22Rv1 (cell line): ENCODE measurements at regions not wholly inside any gene's neighbourhood (a gene's known extent, or its start where the extent isn't known, plus 50 kb on each side); places are given as distances from the start of the nearest gene placed in this dataset.

ENCODE experiments used
- H3K27ac ChIP-seq: fragments of 450-650 bp; 2 replicates; pipeline ENCODE4 v1.5.1; 2017
- CTCF ChIP-seq: fragments of 450-650 bp; IDR thresholded peaks from 2 replicates; pipeline ENCODE4 v1.5.1; 2017; ENCODE audit warnings: mild to moderate bottlenecking
- ZFX ChIP-seq: fragments of 450-650 bp; IDR thresholded peaks from 2 replicates; pipeline ENCODE4 v1.6.1; 2017; ENCODE audit warnings: antibody characterized with exemption, borderline replicate concordance

DNA sequence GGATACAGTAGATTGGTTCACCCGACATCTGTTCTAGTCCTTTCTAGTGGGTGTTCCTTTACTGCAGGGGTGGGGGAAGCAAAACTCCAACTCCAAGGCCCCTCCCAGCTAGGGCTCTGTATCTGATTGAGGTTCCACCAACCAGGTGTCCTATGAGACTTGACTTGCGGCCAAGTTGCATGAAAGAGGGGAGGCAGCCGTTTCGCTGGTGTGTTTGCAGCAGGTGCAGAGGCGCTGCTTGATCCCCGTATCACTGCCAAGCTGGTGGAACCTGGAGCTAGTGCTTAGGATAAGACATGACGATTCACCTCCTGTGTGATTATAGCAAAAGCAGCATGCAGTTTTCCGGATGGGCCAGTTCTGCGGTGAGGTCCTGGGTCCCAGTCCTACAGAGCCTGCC lies 338.2 kb downstream of the UQCRFS1 start:
- H3K27ac ChIP-seq: no peak overlapping the region
- TF ChIP-seq ZFX (no peak), CTCF (no peak)

GRCh38 chr19:28873301-28873700 lies 339.6 kb downstream of the UQCRFS1 start:
- no peak for TF ChIP-seq ZFX
- no peak for TF ChIP-seq CTCF

DNA sequence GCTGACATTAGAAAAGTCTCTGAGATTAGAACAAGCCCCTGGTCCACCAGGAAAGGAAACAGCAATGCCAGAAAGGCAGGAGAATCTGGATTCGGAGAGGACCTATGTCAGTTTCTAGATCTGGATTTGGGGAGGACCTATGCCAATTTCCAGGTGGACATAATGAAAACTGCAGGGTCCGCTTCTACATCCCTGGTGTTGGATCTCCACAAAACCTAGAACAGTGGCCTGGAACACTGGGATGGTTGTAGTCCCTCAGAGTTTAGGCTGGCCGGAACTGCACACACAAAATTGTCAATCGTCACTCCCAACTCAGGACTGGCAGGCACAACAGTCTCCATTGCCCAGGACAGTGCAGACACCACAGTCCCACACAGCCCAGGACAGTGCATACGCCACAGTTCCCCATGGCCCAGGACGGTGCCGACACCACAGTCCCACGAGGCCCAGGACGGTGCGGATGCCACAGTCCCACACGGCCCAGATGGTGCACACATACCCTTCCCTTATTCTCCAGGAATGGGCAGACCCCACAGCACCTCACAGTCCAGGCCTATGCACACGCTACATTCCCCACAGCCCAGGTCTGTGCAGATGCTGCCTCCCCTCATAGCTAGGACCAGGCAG lies 341.7 kb downstream of the UQCRFS1 start:
- no peak for TF ChIP-seq ZFX
- TF ChIP-seq CTCF: no peak
- H3K27ac ChIP-seq: no peak overlapping the region

More at GRCh38 chr19:28873301-28873700, 339.6 kb downstream of the UQCRFS1 start:
- H3K27ac ChIP-seq: no peak overlapping the region

DNA sequence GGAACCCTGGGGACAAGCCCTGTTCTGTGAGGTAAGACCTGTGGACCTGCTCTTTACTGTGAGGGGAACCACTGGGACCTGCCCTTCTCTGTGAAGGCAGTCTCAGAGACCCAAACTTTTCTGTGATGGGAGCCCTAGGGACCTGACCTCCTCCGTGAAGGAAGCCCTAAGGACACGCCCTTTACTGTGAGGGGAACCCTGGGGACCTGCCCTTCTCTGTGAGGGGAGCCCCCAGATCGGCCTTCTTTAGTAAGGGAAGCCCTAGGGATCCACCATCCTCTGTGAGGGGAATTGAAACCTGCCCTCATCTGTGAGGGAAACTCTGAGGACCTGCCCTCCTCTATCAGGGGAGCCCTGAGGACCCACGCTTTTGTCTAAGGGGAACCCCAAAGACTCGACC lies 343.5 kb downstream of the UQCRFS1 start:
- TF ChIP-seq CTCF: no peak
- TF ChIP-seq ZFX: no peak

DNA sequence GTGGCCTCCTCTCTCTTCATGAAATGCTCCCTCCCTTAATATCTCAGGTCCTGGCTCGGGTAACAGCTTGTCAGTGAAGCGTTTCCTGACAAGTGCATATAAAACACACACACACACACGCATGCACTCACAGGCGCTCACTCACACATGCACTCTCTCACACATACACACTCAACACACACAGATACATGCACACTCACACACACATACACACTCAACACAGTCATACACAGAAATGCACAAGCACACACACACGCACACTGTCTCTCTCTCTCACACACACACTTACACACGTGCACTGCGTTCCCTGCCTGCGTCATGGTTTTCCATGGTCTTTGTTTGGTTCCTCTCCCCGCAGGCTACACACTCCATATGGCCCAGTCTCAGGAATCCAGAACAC lies 344.1 kb downstream of the UQCRFS1 start:
- H3K27ac ChIP-seq: no peak overlapping the region
- TF ChIP-seq CTCF (no peak), ZFX (no peak)

More for the DNA sequence above, 343.5 kb downstream of the UQCRFS1 start:
- no peak overlapping the region for H3K27ac ChIP-seq

GRCh38 chr19:28867978-28868377 lies 345.0 kb downstream of the UQCRFS1 start:
- no peak overlapping the region for H3K27ac ChIP-seq
- no peak for TF ChIP-seq ZFX
- no peak for TF ChIP-seq CTCF

DNA sequence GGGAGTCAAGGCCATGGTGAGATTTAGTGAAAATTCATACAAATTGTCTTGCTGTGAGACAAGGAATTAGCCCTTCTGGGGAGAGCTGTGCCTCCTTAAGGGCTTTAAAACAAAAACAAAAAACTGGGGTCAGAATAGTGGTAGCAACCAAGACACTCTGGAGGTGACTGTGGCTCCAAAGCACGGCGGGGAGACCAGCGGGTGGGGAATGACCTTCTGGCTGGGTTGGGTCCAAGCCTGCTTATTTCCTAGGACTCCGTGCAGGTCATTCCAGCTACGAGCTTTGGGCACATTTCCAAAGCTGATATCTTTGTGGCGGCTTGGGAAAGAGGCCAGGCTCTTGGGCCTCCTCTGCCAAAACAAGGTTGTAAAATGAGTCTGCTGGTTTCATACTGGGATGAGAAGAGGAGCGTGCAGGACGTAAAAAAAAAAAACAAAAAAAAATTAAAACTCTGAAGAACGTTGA lies 348.3 kb downstream of the UQCRFS1 start:
- TF ChIP-seq ZFX (no peak), CTCF (no peak)
- no peak overlapping the region for H3K27ac ChIP-seq
